ENCODE measurements at regions not wholly inside any gene's neighbourhood (a gene's known extent, or its start where the extent isn't known, plus 50 kb on each side); places are given as distances from the start of the nearest gene placed in this dataset.

- WGBS, 2 donors: 80 to 96% methylated on average over 1 of the region's 1 CpG
- Histone ChIP-seq H3K27ac (ENCODE audit: low read depth in 1 of 2, low read length in 2 of 2) (no peak overlapping the region), H3K4me3 (ENCODE audit: low read length in 2 of 2) (no peak overlapping the region), H3K36me3 (ENCODE audit: control insufficient read depth in 1 of 2, insufficient read depth in 2 of 2, low read length in 1 of 2) (no peaks in the 10 kb centered on the region), H3K9me3 (ENCODE audit: control insufficient read depth, low read length) (peaks cover 2% of the 10 kb centered on the region), H3K27me3 (ENCODE audit: control insufficient read depth in 1 of 2, insufficient read depth in 2 of 2, low read length in 1 of 2) (no peaks in the 10 kb centered on the region), H3K4me1 (ENCODE audit: control insufficient read depth in 1 of 2, insufficient read depth in 2 of 2, low read length in 2 of 2) (no peaks in the 10 kb centered on the region)
- intact Hi-C loops (cut with DNase I): no loop called here
- ATAC-seq (ENCODE audit: low FRiP score) (no peak), DNase-seq (no peak)
Observed at GRCh38 chr10:108241166-108241565, 1076.7 kb upstream of the SORCS1 start.

GRCh38 chr10:108238261-108238660, 1073.8 kb upstream of the SORCS1 start:
- Histone ChIP-seq H3K36me3 (ENCODE audit: control insufficient read depth in 1 of 2, insufficient read depth in 2 of 2, low read length in 1 of 2) (no peaks in the 10 kb centered on the region), H3K4me3 (ENCODE audit: low read length in 2 of 2) (no peak overlapping the region), H3K27me3 (ENCODE audit: control insufficient read depth in 1 of 2, insufficient read depth in 2 of 2, low read length in 1 of 2) (no peaks in the 10 kb centered on the region), H3K27ac (ENCODE audit: low read depth in 1 of 2, low read length in 2 of 2) (no peak overlapping the region), H3K4me1 (ENCODE audit: control insufficient read depth in 1 of 2, insufficient read depth in 2 of 2, low read length in 2 of 2) (no peaks in the 10 kb centered on the region), H3K9me3 (ENCODE audit: control insufficient read depth, low read length) (no peaks in the 10 kb centered on the region)
- no peak for ATAC-seq (ENCODE audit: low FRiP score)
- no peak for DNase-seq
- WGBS, 2 donors: 36 to 41% methylated on average over 1 of the region's 1 CpG
- intact Hi-C loops (cut with DNase I): no loop called here

- intact Hi-C loops (cut with DNase I): no loop called here
- ATAC-seq (ENCODE audit: low FRiP score) (no peak), DNase-seq (no peak)
- H3K27me3 ChIP-seq (ENCODE audit: control insufficient read depth in 1 of 2, insufficient read depth in 2 of 2, low read length in 1 of 2): no peaks in the 10 kb centered on the region
- H3K36me3 ChIP-seq (ENCODE audit: control insufficient read depth in 1 of 2, insufficient read depth in 2 of 2, low read length in 1 of 2): no peaks in the 10 kb centered on the region
- no peak overlapping the region for H3K4me3 ChIP-seq (ENCODE audit: low read length in 2 of 2)
- H3K27ac ChIP-seq (ENCODE audit: low read depth in 1 of 2, low read length in 2 of 2): no peak overlapping the region
- WGBS, 2 donors: 46 to 56% methylated on average over 5 of the region's 5 CpGs
- H3K4me1 ChIP-seq (ENCODE audit: control insufficient read depth in 1 of 2, insufficient read depth in 2 of 2, low read length in 2 of 2): no peaks in the 10 kb centered on the region
- H3K9me3 ChIP-seq (ENCODE audit: control insufficient read depth, low read length): no peaks in the 10 kb centered on the region
Observed at GRCh38 chr10:108230478-108231170, 1066.1 kb upstream of the SORCS1 start.

- H3K27ac ChIP-seq (ENCODE audit: low read depth in 1 of 2, low read length in 2 of 2): no peak overlapping the region
- 92 to 96% methylated on average over 2 of the region's 2 CpGs for WGBS, 2 donors
- H3K4me1 ChIP-seq (ENCODE audit: control insufficient read depth in 1 of 2, insufficient read depth in 2 of 2, low read length in 2 of 2): no peaks in the 10 kb centered on the region
- H3K27me3 ChIP-seq (ENCODE audit: control insufficient read depth in 1 of 2, insufficient read depth in 2 of 2, low read length in 1 of 2): no peaks in the 10 kb centered on the region
- intact Hi-C loops (cut with DNase I): no loop called here
- H3K4me3 ChIP-seq (ENCODE audit: low read length in 2 of 2): no peak overlapping the region
- no peak for DNase-seq
- H3K36me3 ChIP-seq (ENCODE audit: control insufficient read depth in 1 of 2, insufficient read depth in 2 of 2, low read length in 1 of 2): no peaks in the 10 kb centered on the region
- no peak for ATAC-seq (ENCODE audit: low FRiP score)
- no peaks in the 10 kb centered on the region for H3K9me3 ChIP-seq (ENCODE audit: control insufficient read depth, low read length)
Observed at GRCh38 chr10:108208732-108209131, 1044.2 kb upstream of the SORCS1 start.

GRCh38 chr10:108208038-108208437, 1043.5 kb upstream of the SORCS1 start:
- Histone ChIP-seq H3K27me3 (ENCODE audit: control insufficient read depth in 1 of 2, insufficient read depth in 2 of 2, low read length in 1 of 2) (no peaks in the 10 kb centered on the region), H3K36me3 (ENCODE audit: control insufficient read depth in 1 of 2, insufficient read depth in 2 of 2, low read length in 1 of 2) (no peaks in the 10 kb centered on the region), H3K27ac (ENCODE audit: low read depth in 1 of 2, low read length in 2 of 2) (no peak overlapping the region), H3K4me1 (ENCODE audit: control insufficient read depth in 1 of 2, insufficient read depth in 2 of 2, low read length in 2 of 2) (no peaks in the 10 kb centered on the region), H3K9me3 (ENCODE audit: control insufficient read depth, low read length) (no peaks in the 10 kb centered on the region), H3K4me3 (ENCODE audit: low read length in 2 of 2) (no peak overlapping the region)
- intact Hi-C loops (cut with DNase I): no loop called here
- DNase-seq (no peak), ATAC-seq (ENCODE audit: low FRiP score) (no peak)
- WGBS, 2 donors: 38 to 54% methylated on average over 3 of the region's 3 CpGs

- Histone ChIP-seq H3K4me1 (ENCODE audit: control insufficient read depth in 1 of 2, insufficient read depth in 2 of 2, low read length in 2 of 2) (no peaks in the 10 kb centered on the region), H3K27ac (ENCODE audit: low read depth in 1 of 2, low read length in 2 of 2) (no peak overlapping the region), H3K27me3 (ENCODE audit: control insufficient read depth in 1 of 2, insufficient read depth in 2 of 2, low read length in 1 of 2) (no peaks in the 10 kb centered on the region), H3K9me3 (ENCODE audit: control insufficient read depth, low read length) (no peaks in the 10 kb centered on the region), H3K4me3 (ENCODE audit: low read length in 2 of 2) (no peak overlapping the region), H3K36me3 (ENCODE audit: control insufficient read depth in 1 of 2, insufficient read depth in 2 of 2, low read length in 1 of 2) (no peaks in the 10 kb centered on the region)
- DNase-seq (no peak), ATAC-seq (ENCODE audit: low FRiP score) (peak; percentile 56)
- intact Hi-C loops (cut with DNase I): no loop called here
- WGBS, 2 donors: 50 to 52% methylated on average over 8 of the region's 8 CpGs
Observed at GRCh38 chr10:108204528-108205305, 1040.2 kb upstream of the SORCS1 start.

- ATAC-seq (ENCODE audit: low FRiP score) (no peak), DNase-seq (no peak)
- 76 to 90% methylated on average over 3 of the region's 3 CpGs for WGBS, 2 donors
- H3K9me3 ChIP-seq (ENCODE audit: control insufficient read depth, low read length): no peaks in the 10 kb centered on the region
- H3K27ac ChIP-seq (ENCODE audit: low read depth in 1 of 2, low read length in 2 of 2): no peak overlapping the region
- no peak overlapping the region for H3K4me3 ChIP-seq (ENCODE audit: low read length in 2 of 2)
- intact Hi-C loops (cut with DNase I): no loop called here
- H3K27me3 ChIP-seq (ENCODE audit: control insufficient read depth in 1 of 2, insufficient read depth in 2 of 2, low read length in 1 of 2): no peaks in the 10 kb centered on the region
- H3K4me1 ChIP-seq (ENCODE audit: control insufficient read depth in 1 of 2, insufficient read depth in 2 of 2, low read length in 2 of 2): no peaks in the 10 kb centered on the region
- no peaks in the 10 kb centered on the region for H3K36me3 ChIP-seq (ENCODE audit: control insufficient read depth in 1 of 2, insufficient read depth in 2 of 2, low read length in 1 of 2)
Observed at GRCh38 chr10:108203905-108204527, 1039.5 kb upstream of the SORCS1 start.

GRCh38 chr10:108187408-108188012, 1023.0 kb upstream of the SORCS1 start:
- no peak for DNase-seq

More at GRCh38 chr10:108187408-108188012, 1023.0 kb upstream of the SORCS1 start:
- Histone ChIP-seq H3K4me1 (ENCODE audit: control insufficient read depth in 1 of 2, insufficient read depth in 2 of 2, low read length in 2 of 2) (no peaks in the 10 kb centered on the region), H3K27me3 (ENCODE audit: control insufficient read depth in 1 of 2, insufficient read depth in 2 of 2, low read length in 1 of 2) (no peaks in the 10 kb centered on the region), H3K4me3 (ENCODE audit: low read length in 2 of 2) (no peak overlapping the region), H3K9me3 (ENCODE audit: control insufficient read depth, low read length) (no peaks in the 10 kb centered on the region), H3K27ac (ENCODE audit: low read depth in 1 of 2, low read length in 2 of 2) (no peak overlapping the region), H3K36me3 (ENCODE audit: control insufficient read depth in 1 of 2, insufficient read depth in 2 of 2, low read length in 1 of 2) (no peaks in the 10 kb centered on the region)
- intact Hi-C loops (cut with DNase I): no loop called here
- no peak for ATAC-seq (ENCODE audit: low FRiP score)
- 28 to 36% methylated on average over 3 of the region's 3 CpGs for WGBS, 2 donors
